ENCODE measurements at regions not wholly inside any gene's neighbourhood (a gene's known extent, or its start where the extent isn't known, plus 50 kb on each side); places are given as distances from the start of the nearest gene placed in this dataset.
A peak's percentile ranks its signal among the peaks of the same experiment; 100 is the strongest.

- DNase-seq = no peak
- WGBS (ENCODE audit: insufficient coverage) = no CpG with 5 or more reads among the region's 1 CpG
- H3K36me3 ChIP-seq (ENCODE audit: control insufficient read depth, insufficient read depth, low read length) = no peaks in the 10 kb centered on the region
- H3K4me3 ChIP-seq (ENCODE audit: low read length) = no peak overlapping the region
- H3K4me1 ChIP-seq (ENCODE audit: control insufficient read depth, insufficient read depth, low read length) = peaks cover 2% of the 10 kb centered on the region
- no peaks in the 10 kb centered on the region for H3K27me3 ChIP-seq (ENCODE audit: control insufficient read depth, insufficient read depth, low read length)
- no peak overlapping the region for H3K27ac ChIP-seq (ENCODE audit: low read length)
- no peaks in the 10 kb centered on the region for H3K9me3 ChIP-seq (replicated peaks; ENCODE audit: control insufficient read depth, low read depth, low read length)
These were observed 55.8 kb downstream of the KCNE4 start for GRCh38 chr2:223107825-223108224.

GRCh38 chr2:223108351-223109050 lies 56.5 kb downstream of the KCNE4 start:
- H3K4me3 ChIP-seq (ENCODE audit: low read length) = no peak overlapping the region
- 10% methylated on average over 2 of the region's 5 CpGs for WGBS (ENCODE audit: insufficient coverage)
- DNase-seq = peak; percentile 85
- H3K27me3 ChIP-seq (ENCODE audit: control insufficient read depth, insufficient read depth, low read length) = no peaks in the 10 kb centered on the region
- no peak overlapping the region for H3K27ac ChIP-seq (ENCODE audit: low read length)
- peaks cover 2% of the 10 kb centered on the region for H3K4me1 ChIP-seq (ENCODE audit: control insufficient read depth, insufficient read depth, low read length)
- no peaks in the 10 kb centered on the region for H3K36me3 ChIP-seq (ENCODE audit: control insufficient read depth, insufficient read depth, low read length)
- H3K9me3 ChIP-seq (replicated peaks; ENCODE audit: control insufficient read depth, low read depth, low read length) = no peaks in the 10 kb centered on the region

GRCh38 chr2:223109341-223109740 lies 57.4 kb downstream of the KCNE4 start:
- no peak overlapping the region for H3K4me3 ChIP-seq (ENCODE audit: low read length)
- no peak for DNase-seq
- no CpG with 5 or more reads among the region's 3 CpGs for WGBS (ENCODE audit: insufficient coverage)
- H3K4me1 ChIP-seq (ENCODE audit: control insufficient read depth, insufficient read depth, low read length) = peaks cover 2% of the 10 kb centered on the region
- H3K9me3 ChIP-seq (replicated peaks; ENCODE audit: control insufficient read depth, low read depth, low read length) = no peaks in the 10 kb centered on the region
- H3K27ac ChIP-seq (ENCODE audit: low read length) = no peak overlapping the region
- H3K36me3 ChIP-seq (ENCODE audit: control insufficient read depth, insufficient read depth, low read length) = no peaks in the 10 kb centered on the region
- no peaks in the 10 kb centered on the region for H3K27me3 ChIP-seq (ENCODE audit: control insufficient read depth, insufficient read depth, low read length)

GRCh38 chr2:223113161-223113560 lies 61.2 kb downstream of the KCNE4 start:
- Histone ChIP-seq H3K9me3 (replicated peaks; ENCODE audit: control insufficient read depth, low read depth, low read length) (no peaks in the 10 kb centered on the region), H3K36me3 (ENCODE audit: control insufficient read depth, insufficient read depth, low read length) (no peaks in the 10 kb centered on the region), H3K27ac (ENCODE audit: low read length) (no peak overlapping the region), H3K4me1 (ENCODE audit: control insufficient read depth, insufficient read depth, low read length) (peaks cover 1% of the 10 kb centered on the region), H3K27me3 (ENCODE audit: control insufficient read depth, insufficient read depth, low read length) (no peaks in the 10 kb centered on the region), H3K4me3 (ENCODE audit: low read length) (no peak overlapping the region)
- no peak for DNase-seq

GRCh38 chr2:223114170-223114569 lies 62.2 kb downstream of the KCNE4 start:
- Histone ChIP-seq H3K27ac (ENCODE audit: low read length) (no peak overlapping the region), H3K27me3 (ENCODE audit: control insufficient read depth, insufficient read depth, low read length) (no peaks in the 10 kb centered on the region), H3K36me3 (ENCODE audit: control insufficient read depth, insufficient read depth, low read length) (no peaks in the 10 kb centered on the region), H3K4me3 (ENCODE audit: low read length) (no peak overlapping the region), H3K9me3 (replicated peaks; ENCODE audit: control insufficient read depth, low read depth, low read length) (no peaks in the 10 kb centered on the region), H3K4me1 (ENCODE audit: control insufficient read depth, insufficient read depth, low read length) (no peaks in the 10 kb centered on the region)
- no CpG with 5 or more reads among the region's 3 CpGs for WGBS (ENCODE audit: insufficient coverage)
- DNase-seq = no peak

GRCh38 chr2:223114917-223115316 lies 62.9 kb downstream of the KCNE4 start:
- Histone ChIP-seq H3K36me3 (ENCODE audit: control insufficient read depth, insufficient read depth, low read length) (no peaks in the 10 kb centered on the region), H3K4me3 (ENCODE audit: low read length) (no peak overlapping the region), H3K27ac (ENCODE audit: low read length) (no peak overlapping the region), H3K9me3 (replicated peaks; ENCODE audit: control insufficient read depth, low read depth, low read length) (no peaks in the 10 kb centered on the region), H3K27me3 (ENCODE audit: control insufficient read depth, insufficient read depth, low read length) (no peaks in the 10 kb centered on the region), H3K4me1 (ENCODE audit: control insufficient read depth, insufficient read depth, low read length) (no peaks in the 10 kb centered on the region)
- whole genome bisulfite sequencing (ENCODE audit: insufficient coverage) = no CpG with 5 or more reads among the region's 3 CpGs
- no peak for DNase-seq

- Histone ChIP-seq H3K4me1 (ENCODE audit: control insufficient read depth, insufficient read depth, low read length) (no peaks in the 10 kb centered on the region), H3K27ac (ENCODE audit: low read length) (peak overlapping the region; percentile 4), H3K9me3 (replicated peaks; ENCODE audit: control insufficient read depth, low read depth, low read length) (no peaks in the 10 kb centered on the region), H3K27me3 (ENCODE audit: control insufficient read depth, insufficient read depth, low read length) (no peaks in the 10 kb centered on the region), H3K36me3 (ENCODE audit: control insufficient read depth, insufficient read depth, low read length) (no peaks in the 10 kb centered on the region), H3K4me3 (ENCODE audit: low read length) (no peak overlapping the region)
- WGBS (ENCODE audit: insufficient coverage) = no CpG with 5 or more reads among the region's 4 CpGs
- peak; percentile 67 for DNase-seq
These were observed 65.5 kb downstream of the KCNE4 start for GRCh38 chr2:223117533-223117932.

GRCh38 chr2:223121283-223121682 lies 69.3 kb downstream of the KCNE4 start:
- Histone ChIP-seq H3K36me3 (ENCODE audit: control insufficient read depth, insufficient read depth, low read length) (no peaks in the 10 kb centered on the region), H3K27ac (ENCODE audit: low read length) (no peak overlapping the region), H3K9me3 (replicated peaks; ENCODE audit: control insufficient read depth, low read depth, low read length) (no peaks in the 10 kb centered on the region), H3K27me3 (ENCODE audit: control insufficient read depth, insufficient read depth, low read length) (no peaks in the 10 kb centered on the region), H3K4me3 (ENCODE audit: low read length) (no peak overlapping the region), H3K4me1 (ENCODE audit: control insufficient read depth, insufficient read depth, low read length) (peaks cover 11% of the 10 kb centered on the region)
- WGBS (ENCODE audit: insufficient coverage) = no CpG with 5 or more reads among the region's 1 CpG
- DNase-seq = no peak

- 19% methylated on average over 3 of the region's 4 CpGs for WGBS (ENCODE audit: insufficient coverage)
- Histone ChIP-seq H3K27ac (ENCODE audit: low read length) (no peak overlapping the region), H3K27me3 (ENCODE audit: control insufficient read depth, insufficient read depth, low read length) (no peaks in the 10 kb centered on the region), H3K9me3 (replicated peaks; ENCODE audit: control insufficient read depth, low read depth, low read length) (no peaks in the 10 kb centered on the region), H3K36me3 (ENCODE audit: control insufficient read depth, insufficient read depth, low read length) (no peaks in the 10 kb centered on the region), H3K4me1 (ENCODE audit: control insufficient read depth, insufficient read depth, low read length) (peaks cover 11% of the 10 kb centered on the region), H3K4me3 (ENCODE audit: low read length) (no peak overlapping the region)
- peak; percentile 78 for DNase-seq
These were observed 70.8 kb downstream of the KCNE4 start for GRCh38 chr2:223122781-223123180.

- Histone ChIP-seq H3K27ac (ENCODE audit: low read length) (peak overlapping the region; percentile 63), H3K27me3 (ENCODE audit: control insufficient read depth, insufficient read depth, low read length) (no peaks in the 10 kb centered on the region), H3K36me3 (ENCODE audit: control insufficient read depth, insufficient read depth, low read length) (no peaks in the 10 kb centered on the region), H3K4me1 (ENCODE audit: control insufficient read depth, insufficient read depth, low read length) (peaks cover 11% of the 10 kb centered on the region), H3K9me3 (replicated peaks; ENCODE audit: control insufficient read depth, low read depth, low read length) (no peaks in the 10 kb centered on the region), H3K4me3 (ENCODE audit: low read length) (no peak overlapping the region)
- 17% methylated on average over 1 of the region's 6 CpGs for WGBS (ENCODE audit: insufficient coverage)
- peak; percentile 87 for DNase-seq
These were observed 72.0 kb downstream of the KCNE4 start for GRCh38 chr2:223123855-223124610.
